ENCODE measurements at regions not wholly inside any gene's neighbourhood (a gene's known extent, or its start where the extent isn't known, plus 50 kb on each side); places are given as distances from the start of the nearest gene placed in this dataset.

- DNase-seq, result no peak
Measured at GRCh38 chr13:61021838-61022237, 393.8 kb downstream of the PCDH20 start.

- no peak for DNase-seq
Measured at GRCh38 chr13:61013796-61014195, 401.9 kb downstream of the PCDH20 start.

- DNase-seq, result no peak
Measured at GRCh38 chr13:61010358-61010757, 405.3 kb downstream of the PCDH20 start.

GRCh38 chr13:61002686-61003085 lies 413.0 kb downstream of the PCDH20 start:
- DNase-seq, result no peak

GRCh38 chr13:60990032-60990733 lies 425.5 kb downstream of the PCDH20 start:
- no peak for DNase-seq

GRCh38 chr13:60986301-60986700 lies 429.3 kb downstream of the PCDH20 start:
- no peak for DNase-seq

- no peak for DNase-seq
Measured at GRCh38 chr13:60981407-60981806, 434.2 kb downstream of the PCDH20 start.

- no peak for DNase-seq
Measured at GRCh38 chr13:60976367-60976766, 439.3 kb downstream of the PCDH20 start.

- no peak for DNase-seq
Measured at GRCh38 chr13:60974296-60974695, 441.4 kb downstream of the PCDH20 start.

GRCh38 chr13:60973529-60973928 lies 442.1 kb downstream of the PCDH20 start:
- no peak for DNase-seq

GRCh38 chr13:60970736-60971135 lies 444.9 kb downstream of the PCDH20 start:
- DNase-seq, result no peak

- no peak for DNase-seq
Measured at GRCh38 chr13:60969656-60970055, 446.0 kb downstream of the PCDH20 start.

- no peak for DNase-seq
Measured at GRCh38 chr13:60959427-60959826, 456.2 kb downstream of the PCDH20 start.

GRCh38 chr13:60957816-60958215 lies 457.8 kb downstream of the PCDH20 start:
- DNase-seq, result no peak

- DNase-seq, result no peak
Measured at GRCh38 chr13:60945396-60945795, 470.3 kb downstream of the PCDH20 start.

- no peak for DNase-seq
Measured at GRCh38 chr13:60944863-60945262, 470.8 kb downstream of the PCDH20 start.

GRCh38 chr13:60944016-60944415 lies 471.6 kb downstream of the PCDH20 start:
- no peak for DNase-seq

GRCh38 chr13:60936281-60936680 lies 479.4 kb downstream of the PCDH20 start:
- no peak for DNase-seq

- no peak for DNase-seq
Measured at GRCh38 chr13:60933638-60934037, 482.0 kb downstream of the PCDH20 start.

GRCh38 chr13:60931858-60932546 lies 483.6 kb downstream of the PCDH20 start:
- DNase-seq, result no peak

GRCh38 chr13:60925686-60926085 lies 490.0 kb downstream of the PCDH20 start:
- no peak for DNase-seq

- DNase-seq, result no peak
Measured at GRCh38 chr13:60924856-60925255, 490.8 kb downstream of the PCDH20 start.

GRCh38 chr13:60922576-60923231 lies 492.9 kb downstream of the PCDH20 start:
- no peak for DNase-seq

- no peak for DNase-seq
Measured at GRCh38 chr13:60893801-60894200, 496.8 kb downstream of the TDRD3 start.
